Stomach (tissue), 8 donors: ENCODE measurements at regions not wholly inside any gene's neighbourhood (a gene's known extent, or its start where the extent isn't known, plus 50 kb on each side); places are given as distances from the start of the nearest gene placed in this dataset.

Experiments used
- DNase-seq, 2 donors: peaks; one replicate each; pipeline versions ENCODE4 v3.0.0 to v3.0.0-alpha.2; 2013 to 2019
- H3K27ac ChIP-seq, 5 donors: fragments of 200-600 bp in 4 of 5; sonication (generic) in 4 of 5; one replicate each; pipeline ENCODE4 v1.5.1; 2013 to 2019; ENCODE audit warnings: mild to moderate bottlenecking in 1 of 5, moderate library complexity in 1 of 5
- H3K27me3 ChIP-seq, 3 donors: fragments of 200-600 bp; sonication (generic); one replicate each; pipeline ENCODE4 v1.5.1; 2017 to 2019; ENCODE audit warnings: mixed run types in 1 of 3
- H3K36me3 ChIP-seq, 4 donors: fragments of 200-600 bp; sonication (generic); 1 replicate in 3 of 4; 2 replicates in 1 of 4; pipeline ENCODE4 v1.5.1; 2016 to 2019
- H3K4me1 ChIP-seq, 4 donors: fragments of 200-600 bp; sonication (generic); one replicate each; pipeline ENCODE4 v1.5.1; 2016 to 2019
- H3K4me3 ChIP-seq, 4 donors: fragments of 200-600 bp; sonication (generic) in 3 of 4; one replicate each; pipeline ENCODE4 v1.5.1; 2016 to 2019; ENCODE audit warnings: mild to moderate bottlenecking in 1 of 4
- H3K9me3 ChIP-seq, 4 donors: fragments of 200-600 bp; sonication (generic); one replicate each; pipeline ENCODE4 v1.5.1; 2016 to 2019
- EP300 ChIP-seq: sonication (generic); formaldehyde crosslinking; IDR thresholded peaks from one replicate; pipeline ENCODE4 v1.6.1; 2017; ENCODE audit warnings: antibody characterized with exemption
- POLR2A ChIP-seq, 4 donors: fragments of 450-650 bp; IDR thresholded peaks; one replicate each; pipeline ENCODE4 v1.6.1; 2016; ENCODE audit warnings: antibody characterized with exemption in 4 of 4, control low read depth in 2 of 4, mild to moderate bottlenecking in 1 of 4, moderate library complexity in 1 of 4
- POLR2AphosphoS5 ChIP-seq, 3 donors: sonication (generic); formaldehyde crosslinking; IDR thresholded peaks; one replicate each; pipeline ENCODE4 v1.6.1; 2016; ENCODE audit warnings: antibody characterized with exemption in 3 of 3
- WGBS, 5 donors: extraction: QIAGEN DNeasy Blood & Tissue Kit in 3 of 5; methylation state at CpG; one replicate each; pipeline versions ENCODE4 v1.1.5 to v1.1.7; 2013 to 2018; 5-methylcytosine and 5-hydroxymethylcytosine counted together
- intact Hi-C: fragments of 100-400 bp; cut with DNase I; formaldehyde crosslinking; loops from one replicate; pipeline ENCODE4 v1.15.1; 2023; ENCODE audit warnings: low total_unique reads
- TF ChIP-seq, protein P1 (sequence below), 7 experiments: fragments of 450-650 bp in 4 of 7; fragments of 200-600 bp in 3 of 7; sonication (generic) in 3 of 7; IDR thresholded peaks; one replicate each; pipeline ENCODE4 v1.5.1; 2016 to 2019; ENCODE audit warnings: antibody characterized with exemption in 7 of 7, control low read depth in 2 of 7, mild to moderate bottlenecking in 1 of 7
- donor health status: healthy with polysubstance abuse.
- donor health status: Bipolar disorder and iron deficiency.
- donor health status: healthy.

DNA sequence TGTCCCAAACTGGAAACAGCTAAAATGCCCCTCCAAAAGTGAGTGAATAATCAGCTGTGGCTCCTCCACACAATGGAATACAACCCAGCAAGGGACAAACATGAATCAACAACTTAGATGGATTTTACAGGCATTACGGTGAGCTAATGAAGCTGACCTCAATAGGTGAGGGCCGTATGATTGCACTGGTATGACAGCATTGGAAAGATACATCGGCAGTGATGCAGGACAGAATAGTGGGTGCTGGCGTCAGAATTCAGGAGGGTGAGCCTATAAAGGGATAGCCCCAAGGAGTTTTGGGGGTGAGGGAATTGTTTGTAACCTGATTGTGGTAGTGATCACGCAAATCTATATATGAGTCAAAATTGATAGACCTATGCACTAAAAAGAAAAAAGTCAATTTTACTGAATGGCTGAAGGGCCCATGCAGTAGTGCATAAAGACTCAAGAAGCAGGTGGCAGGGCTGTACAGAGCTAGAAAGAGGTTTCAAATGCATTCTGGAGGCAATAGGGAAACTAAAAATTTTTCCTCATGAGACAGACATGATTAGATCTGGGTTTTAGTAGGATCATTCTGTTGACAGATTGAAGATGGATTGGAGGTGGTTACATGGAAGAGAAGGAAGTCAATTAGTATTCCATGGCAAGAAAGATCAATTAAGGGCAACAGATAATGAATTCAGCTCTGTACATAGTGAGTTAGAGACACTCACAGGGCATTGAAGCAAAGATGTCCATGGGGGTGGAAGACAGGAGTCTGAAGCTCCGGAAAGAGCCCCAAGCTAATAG is 90.8 kb downstream of the IRS2 start:
- WGBS, 5 donors = 60 to 97% (median 83%) methylated on average over 6 of the region's 6 CpGs
- no peaks in the 10 kb centered on the region for H3K9me3 ChIP-seq
- TF ChIP-seq, protein P1, sequence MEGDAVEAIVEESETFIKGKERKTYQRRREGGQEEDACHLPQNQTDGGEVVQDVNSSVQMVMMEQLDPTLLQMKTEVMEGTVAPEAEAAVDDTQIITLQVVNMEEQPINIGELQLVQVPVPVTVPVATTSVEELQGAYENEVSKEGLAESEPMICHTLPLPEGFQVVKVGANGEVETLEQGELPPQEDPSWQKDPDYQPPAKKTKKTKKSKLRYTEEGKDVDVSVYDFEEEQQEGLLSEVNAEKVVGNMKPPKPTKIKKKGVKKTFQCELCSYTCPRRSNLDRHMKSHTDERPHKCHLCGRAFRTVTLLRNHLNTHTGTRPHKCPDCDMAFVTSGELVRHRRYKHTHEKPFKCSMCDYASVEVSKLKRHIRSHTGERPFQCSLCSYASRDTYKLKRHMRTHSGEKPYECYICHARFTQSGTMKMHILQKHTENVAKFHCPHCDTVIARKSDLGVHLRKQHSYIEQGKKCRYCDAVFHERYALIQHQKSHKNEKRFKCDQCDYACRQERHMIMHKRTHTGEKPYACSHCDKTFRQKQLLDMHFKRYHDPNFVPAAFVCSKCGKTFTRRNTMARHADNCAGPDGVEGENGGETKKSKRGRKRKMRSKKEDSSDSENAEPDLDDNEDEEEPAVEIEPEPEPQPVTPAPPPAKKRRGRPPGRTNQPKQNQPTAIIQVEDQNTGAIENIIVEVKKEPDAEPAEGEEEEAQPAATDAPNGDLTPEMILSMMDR (IDR thresholded peaks at IDR 0.05) = no peak
- TF ChIP-seq POLR2AphosphoS5 (IDR thresholded peaks at IDR 0.05) = no peak
- TF ChIP-seq POLR2A (IDR thresholded peaks at IDR 0.05) = no peak
- H3K36me3 ChIP-seq = no peaks in the 10 kb centered on the region
- no peaks in the 10 kb centered on the region for H3K27me3 ChIP-seq
- intact Hi-C loops = no loop called here
- no peak for DNase-seq
- H3K4me1 ChIP-seq = peaks cover 0 to 9% (median 4%) of the 10 kb centered on the region in 4 donors
- no peak overlapping the region for H3K27ac ChIP-seq
- no peak overlapping the region for H3K4me3 ChIP-seq

DNA sequence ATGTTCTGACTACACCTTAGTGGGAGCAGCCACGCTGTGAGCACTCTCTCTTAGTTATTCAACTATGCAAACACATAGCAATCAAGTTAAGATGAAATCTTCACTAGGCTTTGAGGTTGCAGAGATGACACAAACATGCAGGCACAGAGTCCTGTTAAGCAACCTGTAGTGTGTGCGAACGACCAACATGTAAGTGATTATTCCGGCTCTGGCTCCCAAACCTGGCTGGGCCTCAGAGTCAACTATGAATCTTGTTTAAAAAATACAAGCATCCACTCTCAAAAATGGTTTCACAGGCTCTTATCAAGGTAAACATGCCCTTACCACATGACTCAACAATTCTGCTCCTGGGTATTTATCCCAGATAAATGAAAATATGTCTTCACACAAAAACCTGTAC is 91.4 kb downstream of the IRS2 start:
- 58 to 75% (median 66%) methylated on average over 4 of the region's 4 CpGs for WGBS, 5 donors
- no peak for DNase-seq
- Histone ChIP-seq H3K27ac (no peak overlapping the region), H3K36me3 (no peaks in the 10 kb centered on the region), H3K4me3 (no peak overlapping the region), H3K4me1 (peaks cover 0 to 6% (median 2%) of the 10 kb centered on the region in 4 donors), H3K9me3 (no peaks in the 10 kb centered on the region), H3K27me3 (no peaks in the 10 kb centered on the region)
- intact Hi-C loops = no loop called here
- TF ChIP-seq POLR2A (IDR thresholded peaks at IDR 0.05) = no peak
- TF ChIP-seq EP300 = no peak
- TF ChIP-seq POLR2AphosphoS5 (IDR thresholded peaks at IDR 0.05) = no peak
- TF ChIP-seq, protein P1 (IDR thresholded peaks at IDR 0.05) = no peak

DNA sequence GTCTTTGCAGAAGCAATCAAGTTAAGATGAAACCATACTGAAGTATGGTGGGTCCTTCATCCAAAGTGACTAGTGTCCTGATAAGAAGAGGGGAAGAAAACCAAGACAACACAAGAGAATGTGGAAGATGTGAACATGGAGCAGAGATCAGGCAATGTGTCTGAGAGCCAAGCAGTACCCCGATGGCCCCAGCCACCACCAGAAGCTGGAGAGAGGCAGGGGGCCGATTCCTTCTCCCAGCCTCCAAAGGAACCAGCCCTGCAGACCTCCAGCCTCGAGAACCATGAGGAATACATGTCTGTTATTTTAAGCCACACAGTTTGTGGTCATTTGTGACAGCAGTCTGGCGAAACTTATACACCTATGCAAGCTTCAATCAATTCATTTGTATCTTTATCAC is 93.2 kb downstream of the IRS2 start:
- WGBS, 5 donors = 78 to 90% (median 87%) methylated on average over 4 of the region's 4 CpGs
- intact Hi-C loops = no loop called here
- H3K9me3 ChIP-seq = no peaks in the 10 kb centered on the region
- H3K27me3 ChIP-seq = no peaks in the 10 kb centered on the region
- no peak for DNase-seq
- H3K27ac ChIP-seq = no peak overlapping the region
- TF ChIP-seq POLR2AphosphoS5 (IDR thresholded peaks at IDR 0.05) = no peak
- no peak for TF ChIP-seq EP300
- TF ChIP-seq, protein P1 (IDR thresholded peaks at IDR 0.05) = no peak
- no peak for TF ChIP-seq POLR2A (IDR thresholded peaks at IDR 0.05)
- H3K36me3 ChIP-seq = no peaks in the 10 kb centered on the region
- H3K4me1 ChIP-seq = no peaks in the 10 kb centered on the region
- H3K4me3 ChIP-seq = no peak overlapping the region

DNA sequence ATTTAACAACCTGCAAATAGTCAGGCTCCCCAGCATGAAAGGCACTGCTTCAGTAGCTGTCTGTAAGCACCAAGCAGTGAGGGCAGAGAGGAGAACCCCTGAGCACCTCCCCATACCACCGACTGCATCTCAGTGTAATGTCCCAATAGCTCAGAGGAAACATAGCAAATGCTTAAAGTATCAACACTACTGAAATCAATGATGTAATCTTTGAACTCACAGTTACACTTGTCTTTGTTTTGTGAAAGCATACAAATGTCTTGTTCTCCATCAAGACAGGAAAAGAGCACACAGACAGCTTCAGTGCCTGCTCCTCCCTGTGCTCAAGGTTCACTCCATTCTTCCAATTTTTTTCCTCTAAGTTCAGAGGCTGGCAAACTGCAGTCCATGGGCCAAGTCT is 94.7 kb downstream of the IRS2 start:
- WGBS, 5 donors = 55 to 92% (median 59%) methylated on average over 1 of the region's 1 CpG
- DNase-seq = no peak

More for the DNA sequence above, 94.7 kb downstream of the IRS2 start:
- Histone ChIP-seq H3K27ac (no peak overlapping the region), H3K4me3 (no peak overlapping the region), H3K36me3 (no peaks in the 10 kb centered on the region), H3K27me3 (no peaks in the 10 kb centered on the region), H3K4me1 (no peaks in the 10 kb centered on the region), H3K9me3 (no peaks in the 10 kb centered on the region)
- TF ChIP-seq, protein P1 (IDR thresholded peaks at IDR 0.05) = no peak
- TF ChIP-seq POLR2A (IDR thresholded peaks at IDR 0.05) (no peak), EP300 (no peak), POLR2AphosphoS5 (IDR thresholded peaks at IDR 0.05) (no peak)
- intact Hi-C loops = no loop called here
